Fibroblast of mammary gland (primary cell): ENCODE measurements at regions not wholly inside any gene's neighbourhood (a gene's known extent, or its start where the extent isn't known, plus 50 kb on each side); places are given as distances from the start of the nearest gene placed in this dataset.

Experiments used
- DNase-seq: peaks from one replicate; pipeline ENCODE4 v3.0.0-alpha.2; 2010; ENCODE audit warnings: low read depth
- H3K4me3 ChIP-seq: 2 replicates; pipeline ENCODE4 v1.5.1; 2011; ENCODE audit warnings: low read depth, mild to moderate bottlenecking, low read length, moderate library complexity; ENCODE audit not compliant: control insufficient read depth
- CTCF ChIP-seq: conservative IDR thresholded peaks from 2 replicates; pipeline ENCODE4 v1.5.1; 2011; ENCODE audit warnings: low read depth, low read length, inconsistent platforms; ENCODE audit not compliant: control insufficient read depth, insufficient read depth

- H3K4me3 ChIP-seq: no peak overlapping the region
- no peak for DNase-seq
- no peak for TF ChIP-seq CTCF
Observed at GRCh38 chr12:126726481-126727217, 1540.3 kb upstream of the TMEM132C start.

GRCh38 chr12:126727218-126728075 lies 1539.5 kb upstream of the TMEM132C start:
- no peak for TF ChIP-seq CTCF
- no peak overlapping the region for H3K4me3 ChIP-seq
- no peak for DNase-seq

- no peak for TF ChIP-seq CTCF
- H3K4me3 ChIP-seq: no peak overlapping the region
- DNase-seq: no peak
Observed at GRCh38 chr12:126734296-126734695, 1532.7 kb upstream of the TMEM132C start.

GRCh38 chr12:126734710-126735109 lies 1532.3 kb upstream of the TMEM132C start:
- no peak for TF ChIP-seq CTCF

GRCh38 chr12:126741536-126742240 lies 1525.3 kb upstream of the TMEM132C start:
- no peak overlapping the region for H3K4me3 ChIP-seq
- DNase-seq: no peak
- TF ChIP-seq CTCF: no peak

More at GRCh38 chr12:126734710-126735109, 1532.3 kb upstream of the TMEM132C start:
- no peak for DNase-seq
- H3K4me3 ChIP-seq: no peak overlapping the region

GRCh38 chr12:126742241-126742641 lies 1524.7 kb upstream of the TMEM132C start:
- no peak overlapping the region for H3K4me3 ChIP-seq
- TF ChIP-seq CTCF: no peak
- no peak for DNase-seq
